Colonic mucosa (tissue), 4 donors: ENCODE measurements at regions not wholly inside any gene's neighbourhood (a gene's known extent, or its start where the extent isn't known, plus 50 kb on each side); places are given as distances from the start of the nearest gene placed in this dataset.

ENCODE experiments used
- DNase-seq: peaks from one replicate; pipeline ENCODE4 v3.0.0-alpha.2; 2020
- H3K27ac ChIP-seq: fragments of 200-600 bp; one replicate; pipeline ENCODE4 v1.8.0; 2021
- H3K27me3 ChIP-seq: fragments of 200-600 bp; one replicate; pipeline ENCODE4 v1.8.0; 2021
- H3K36me3 ChIP-seq: fragments of 200-600 bp; one replicate; pipeline ENCODE4 v1.8.0; 2021
- H3K4me1 ChIP-seq: fragments of 200-600 bp; one replicate; pipeline ENCODE4 v1.8.0; 2021; ENCODE audit warnings: mild to moderate bottlenecking
- H3K4me3 ChIP-seq: fragments of 200-600 bp; one replicate; pipeline ENCODE4 v1.8.0; 2021
- H3K9ac ChIP-seq, 2 donors: one replicate each; pipeline ENCODE4 v1.7.0; 2013; ENCODE audit warnings: control low read depth in 2 of 2, low read depth in 2 of 2, low read length in 2 of 2
- H3K9me3 ChIP-seq: fragments of 200-600 bp; one replicate; pipeline ENCODE4 v1.8.0; 2021
- intact Hi-C: fragments of 100-400 bp; cut with DNase I; formaldehyde crosslinking; loops from one replicate; pipeline ENCODE4 v1.14.1; 2022
- TF ChIP-seq, protein P1 (sequence below): fragments of 200-600 bp; IDR thresholded peaks from one replicate; pipeline ENCODE4 v1.8.0; 2022; ENCODE audit warnings: antibody characterized with exemption, mild to moderate bottlenecking
- donor health status: healthy.
- donor health status: DM: no; HTN: no; CAD: no.
- donor health status: DM: no; HTN: no; CAD: no.

DNA sequence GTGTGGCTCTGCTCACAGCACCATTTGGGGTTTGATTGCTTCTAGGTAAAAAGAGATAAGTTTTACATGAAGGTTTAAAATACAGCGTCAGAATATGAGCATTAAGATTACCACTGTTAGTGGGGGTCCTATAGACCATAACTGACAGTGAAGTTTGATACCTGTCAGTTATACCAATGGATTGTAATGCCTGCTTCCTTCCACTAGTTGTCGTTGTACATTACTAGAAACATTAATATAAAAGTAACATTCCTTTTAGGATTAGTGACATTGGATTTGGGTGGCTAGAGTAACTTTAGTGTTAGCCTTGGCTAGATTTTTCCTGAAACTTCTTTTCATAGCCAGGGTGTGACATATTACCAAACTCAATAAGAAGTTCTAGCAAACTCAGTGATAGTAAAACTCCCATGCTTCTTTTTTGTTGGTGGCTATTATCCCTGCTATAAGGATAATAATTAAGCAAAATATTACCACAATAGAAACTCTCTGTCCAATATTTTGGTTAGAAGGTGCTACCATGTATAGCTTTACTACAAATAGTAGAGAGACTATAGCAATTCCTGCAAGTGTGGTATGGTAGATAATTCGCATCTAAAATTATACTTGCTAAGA, 57.1 kb downstream of the FAM181B start:
- intact Hi-C loops = no loop called here
- H3K9me3 ChIP-seq = no peaks in the 10 kb centered on the region
- TF ChIP-seq, protein P1, sequence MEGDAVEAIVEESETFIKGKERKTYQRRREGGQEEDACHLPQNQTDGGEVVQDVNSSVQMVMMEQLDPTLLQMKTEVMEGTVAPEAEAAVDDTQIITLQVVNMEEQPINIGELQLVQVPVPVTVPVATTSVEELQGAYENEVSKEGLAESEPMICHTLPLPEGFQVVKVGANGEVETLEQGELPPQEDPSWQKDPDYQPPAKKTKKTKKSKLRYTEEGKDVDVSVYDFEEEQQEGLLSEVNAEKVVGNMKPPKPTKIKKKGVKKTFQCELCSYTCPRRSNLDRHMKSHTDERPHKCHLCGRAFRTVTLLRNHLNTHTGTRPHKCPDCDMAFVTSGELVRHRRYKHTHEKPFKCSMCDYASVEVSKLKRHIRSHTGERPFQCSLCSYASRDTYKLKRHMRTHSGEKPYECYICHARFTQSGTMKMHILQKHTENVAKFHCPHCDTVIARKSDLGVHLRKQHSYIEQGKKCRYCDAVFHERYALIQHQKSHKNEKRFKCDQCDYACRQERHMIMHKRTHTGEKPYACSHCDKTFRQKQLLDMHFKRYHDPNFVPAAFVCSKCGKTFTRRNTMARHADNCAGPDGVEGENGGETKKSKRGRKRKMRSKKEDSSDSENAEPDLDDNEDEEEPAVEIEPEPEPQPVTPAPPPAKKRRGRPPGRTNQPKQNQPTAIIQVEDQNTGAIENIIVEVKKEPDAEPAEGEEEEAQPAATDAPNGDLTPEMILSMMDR = peak; percentile 30

DNA sequence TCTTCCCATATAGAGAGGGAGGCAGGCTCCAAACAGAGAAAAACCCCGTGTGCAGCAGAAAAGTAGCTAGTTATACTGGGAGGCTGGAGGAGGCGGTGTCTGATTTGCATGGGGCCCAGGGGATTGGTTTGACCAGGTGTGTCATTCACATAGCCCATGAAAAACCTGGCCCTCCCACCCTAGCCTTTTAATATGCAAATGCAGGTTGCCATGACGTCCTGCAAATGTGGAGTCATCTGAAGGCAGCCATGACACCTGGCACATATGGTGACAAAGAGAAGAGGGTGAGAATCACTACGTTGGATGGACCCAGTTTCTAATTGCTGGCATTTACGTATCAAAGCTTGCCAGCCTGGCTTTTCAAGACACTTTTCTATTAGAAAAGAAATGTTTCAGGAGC, 57.8 kb downstream of the FAM181B start:
- TF ChIP-seq, protein P1 = no peak

More for the DNA sequence above, 57.1 kb downstream of the FAM181B start:
- Histone ChIP-seq H3K27me3 (no peaks in the 10 kb centered on the region), H3K9ac (no peak overlapping the region), H3K4me3 (no peak overlapping the region), H3K4me1 (no peaks in the 10 kb centered on the region), H3K27ac (no peak overlapping the region), H3K36me3 (no peaks in the 10 kb centered on the region)
- DNase-seq = no peak

DNA sequence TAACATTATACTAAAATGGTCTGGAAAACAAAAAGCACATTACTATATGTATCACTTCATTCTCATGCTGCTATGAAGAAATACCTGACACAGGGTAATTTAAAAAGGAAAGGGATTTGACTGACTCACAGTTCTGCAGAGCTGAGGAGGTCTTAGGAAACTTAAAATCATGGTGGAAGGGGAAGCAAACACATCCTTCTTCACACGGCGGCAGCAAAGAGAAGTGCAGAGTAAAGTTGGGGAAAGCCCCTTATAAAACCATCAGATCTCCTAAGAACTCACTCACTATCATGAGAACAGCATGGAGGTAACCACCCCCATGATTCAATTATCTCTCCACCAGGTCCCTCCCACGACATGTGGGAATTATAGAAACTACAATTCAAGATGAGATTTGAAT, 60.0 kb downstream of the FAM181B start:
- Histone ChIP-seq H3K27ac (no peak overlapping the region), H3K9ac (no peak overlapping the region), H3K4me3 (no peak overlapping the region), H3K4me1 (no peaks in the 10 kb centered on the region), H3K27me3 (no peaks in the 10 kb centered on the region), H3K36me3 (no peaks in the 10 kb centered on the region), H3K9me3 (no peaks in the 10 kb centered on the region)
- TF ChIP-seq, protein P1 = no peak
- intact Hi-C loops = no loop called here
- DNase-seq = no peak

More for the DNA sequence above, 57.8 kb downstream of the FAM181B start:
- intact Hi-C loops = no loop called here
- Histone ChIP-seq H3K36me3 (no peaks in the 10 kb centered on the region), H3K9ac (no peak overlapping the region), H3K27me3 (no peaks in the 10 kb centered on the region), H3K27ac (no peak overlapping the region), H3K4me1 (no peaks in the 10 kb centered on the region), H3K9me3 (no peaks in the 10 kb centered on the region), H3K4me3 (no peak overlapping the region)
- no peak for DNase-seq

DNA sequence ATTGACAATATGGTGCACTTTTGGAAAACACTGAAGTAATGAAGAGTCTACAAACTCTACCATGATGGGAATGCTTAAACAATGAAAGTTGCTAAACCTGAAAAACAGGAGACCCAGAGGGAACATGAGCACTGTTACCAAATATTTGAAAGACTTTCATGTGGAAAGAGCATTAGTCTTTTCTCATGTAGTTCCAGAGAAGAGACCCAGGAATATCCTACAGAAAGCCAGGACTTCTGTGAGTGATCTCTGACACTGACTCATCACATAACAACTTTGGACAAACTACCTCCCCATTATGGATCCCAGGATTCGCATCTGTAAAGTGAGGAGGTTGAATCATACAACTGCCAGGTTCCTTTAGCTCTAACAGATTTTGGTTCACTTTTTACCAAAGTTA, 62.2 kb downstream of the FAM181B start:
- Histone ChIP-seq H3K27ac (no peak overlapping the region), H3K9me3 (no peaks in the 10 kb centered on the region), H3K4me1 (no peaks in the 10 kb centered on the region), H3K9ac (no peak overlapping the region), H3K4me3 (no peak overlapping the region), H3K36me3 (no peaks in the 10 kb centered on the region), H3K27me3 (no peaks in the 10 kb centered on the region)
- DNase-seq = no peak
- TF ChIP-seq, protein P1 = no peak
- intact Hi-C loops = no loop called here

DNA sequence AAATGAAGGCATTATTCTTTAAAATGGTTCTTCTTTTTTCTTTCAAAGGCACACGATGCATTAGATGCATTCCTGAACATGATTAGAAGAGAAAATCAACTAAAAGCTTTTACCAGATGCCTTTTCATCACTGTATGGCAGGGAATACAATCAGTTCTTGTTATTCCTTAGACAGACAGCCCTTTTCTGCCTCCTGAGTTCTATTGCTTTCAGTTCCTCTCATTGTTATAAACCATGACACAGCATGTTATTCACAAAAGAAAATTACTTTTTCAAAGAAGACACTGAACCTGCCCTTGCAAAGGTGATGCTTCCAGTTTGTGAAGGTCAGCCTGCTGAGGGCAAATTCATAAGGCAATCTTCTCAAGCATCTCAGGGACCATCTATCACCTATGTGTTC, 70.1 kb downstream of the FAM181B start:
- no peaks in the 10 kb centered on the region for H3K36me3 ChIP-seq
- H3K27ac ChIP-seq = no peak overlapping the region
- no peaks in the 10 kb centered on the region for H3K27me3 ChIP-seq
- intact Hi-C loops = no loop called here
- DNase-seq = no peak
- no peak overlapping the region for H3K4me3 ChIP-seq
- TF ChIP-seq, protein P1 = no peak
- H3K9ac ChIP-seq = no peak overlapping the region
- no peaks in the 10 kb centered on the region for H3K9me3 ChIP-seq
- no peaks in the 10 kb centered on the region for H3K4me1 ChIP-seq
